ENCODE measurements at regions not wholly inside any gene's neighbourhood (a gene's known extent, or its start where the extent isn't known, plus 50 kb on each side); places are given as distances from the start of the nearest gene placed in this dataset.

GRCh38 chr18:21928925-21929324, 188.3 kb downstream of the MIB1 start:
- TF ChIP-seq SPI1 (IDR thresholded peaks at IDR 0.05; ENCODE audit: borderline replicate concordance, low read depth) (no peak), POLR2AphosphoS5 (IDR thresholded peaks at IDR 0.05; ENCODE audit: low read depth) (no peak), GABPA (IDR thresholded peaks at IDR 0.05; ENCODE audit: low read depth) (no peak)
- TF ChIP-seq, protein P1, sequence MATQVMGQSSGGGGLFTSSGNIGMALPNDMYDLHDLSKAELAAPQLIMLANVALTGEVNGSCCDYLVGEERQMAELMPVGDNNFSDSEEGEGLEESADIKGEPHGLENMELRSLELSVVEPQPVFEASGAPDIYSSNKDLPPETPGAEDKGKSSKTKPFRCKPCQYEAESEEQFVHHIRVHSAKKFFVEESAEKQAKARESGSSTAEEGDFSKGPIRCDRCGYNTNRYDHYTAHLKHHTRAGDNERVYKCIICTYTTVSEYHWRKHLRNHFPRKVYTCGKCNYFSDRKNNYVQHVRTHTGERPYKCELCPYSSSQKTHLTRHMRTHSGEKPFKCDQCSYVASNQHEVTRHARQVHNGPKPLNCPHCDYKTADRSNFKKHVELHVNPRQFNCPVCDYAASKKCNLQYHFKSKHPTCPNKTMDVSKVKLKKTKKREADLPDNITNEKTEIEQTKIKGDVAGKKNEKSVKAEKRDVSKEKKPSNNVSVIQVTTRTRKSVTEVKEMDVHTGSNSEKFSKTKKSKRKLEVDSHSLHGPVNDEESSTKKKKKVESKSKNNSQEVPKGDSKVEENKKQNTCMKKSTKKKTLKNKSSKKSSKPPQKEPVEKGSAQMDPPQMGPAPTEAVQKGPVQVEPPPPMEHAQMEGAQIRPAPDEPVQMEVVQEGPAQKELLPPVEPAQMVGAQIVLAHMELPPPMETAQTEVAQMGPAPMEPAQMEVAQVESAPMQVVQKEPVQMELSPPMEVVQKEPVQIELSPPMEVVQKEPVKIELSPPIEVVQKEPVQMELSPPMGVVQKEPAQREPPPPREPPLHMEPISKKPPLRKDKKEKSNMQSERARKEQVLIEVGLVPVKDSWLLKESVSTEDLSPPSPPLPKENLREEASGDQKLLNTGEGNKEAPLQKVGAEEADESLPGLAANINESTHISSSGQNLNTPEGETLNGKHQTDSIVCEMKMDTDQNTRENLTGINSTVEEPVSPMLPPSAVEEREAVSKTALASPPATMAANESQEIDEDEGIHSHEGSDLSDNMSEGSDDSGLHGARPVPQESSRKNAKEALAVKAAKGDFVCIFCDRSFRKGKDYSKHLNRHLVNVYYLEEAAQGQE (IDR thresholded peaks at IDR 0.05; ENCODE audit: insufficient replicate concordance, low read depth), result no peak
- TF ChIP-seq, protein P2, sequence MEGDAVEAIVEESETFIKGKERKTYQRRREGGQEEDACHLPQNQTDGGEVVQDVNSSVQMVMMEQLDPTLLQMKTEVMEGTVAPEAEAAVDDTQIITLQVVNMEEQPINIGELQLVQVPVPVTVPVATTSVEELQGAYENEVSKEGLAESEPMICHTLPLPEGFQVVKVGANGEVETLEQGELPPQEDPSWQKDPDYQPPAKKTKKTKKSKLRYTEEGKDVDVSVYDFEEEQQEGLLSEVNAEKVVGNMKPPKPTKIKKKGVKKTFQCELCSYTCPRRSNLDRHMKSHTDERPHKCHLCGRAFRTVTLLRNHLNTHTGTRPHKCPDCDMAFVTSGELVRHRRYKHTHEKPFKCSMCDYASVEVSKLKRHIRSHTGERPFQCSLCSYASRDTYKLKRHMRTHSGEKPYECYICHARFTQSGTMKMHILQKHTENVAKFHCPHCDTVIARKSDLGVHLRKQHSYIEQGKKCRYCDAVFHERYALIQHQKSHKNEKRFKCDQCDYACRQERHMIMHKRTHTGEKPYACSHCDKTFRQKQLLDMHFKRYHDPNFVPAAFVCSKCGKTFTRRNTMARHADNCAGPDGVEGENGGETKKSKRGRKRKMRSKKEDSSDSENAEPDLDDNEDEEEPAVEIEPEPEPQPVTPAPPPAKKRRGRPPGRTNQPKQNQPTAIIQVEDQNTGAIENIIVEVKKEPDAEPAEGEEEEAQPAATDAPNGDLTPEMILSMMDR (IDR thresholded peaks at IDR 0.05; ENCODE audit: insufficient read depth, low read length), result no peak
- no peak for DNase-seq (ENCODE audit: low read depth in 1 of 2, low spot score in 1 of 2)
- Histone ChIP-seq H3K4me3 (replicated peaks; ENCODE audit: insufficient read depth, low read length) (no peak overlapping the region), H3K27me3 (ENCODE audit: insufficient read depth, poor library complexity, severe bottlenecking) (peaks cover 4% of the 10 kb centered on the region), H3K27ac (replicated peaks) (no peak overlapping the region)

DNA sequence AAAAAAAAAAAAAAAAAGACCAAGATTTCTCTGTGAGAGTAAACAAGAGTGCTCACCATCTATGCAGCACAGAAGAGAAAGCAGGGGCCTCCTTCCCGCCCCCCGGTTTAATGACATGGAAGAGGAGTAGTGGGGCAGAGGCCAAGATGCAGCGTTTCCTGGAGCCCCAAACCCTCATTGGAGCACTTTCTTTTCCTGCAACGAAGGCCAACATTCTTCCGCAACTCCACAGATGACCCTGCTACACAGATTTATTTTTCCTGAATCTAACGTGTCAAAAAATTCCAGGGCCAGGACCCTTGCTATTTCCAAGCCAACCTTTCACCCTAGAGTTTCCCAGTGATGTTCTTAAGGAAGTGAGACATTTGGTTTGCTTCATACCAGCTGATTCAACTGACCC, 189.6 kb downstream of the MIB1 start:
- Histone ChIP-seq H3K27me3 (ENCODE audit: insufficient read depth, poor library complexity, severe bottlenecking) (peaks cover 4% of the 10 kb centered on the region), H3K4me3 (replicated peaks; ENCODE audit: insufficient read depth, low read length) (no peak overlapping the region), H3K27ac (replicated peaks) (no peak overlapping the region)
- no peak for TF ChIP-seq POLR2AphosphoS5 (IDR thresholded peaks at IDR 0.05; ENCODE audit: low read depth)
- no peak for TF ChIP-seq GABPA (IDR thresholded peaks at IDR 0.05; ENCODE audit: low read depth)
- TF ChIP-seq, protein P1 (IDR thresholded peaks at IDR 0.05; ENCODE audit: insufficient replicate concordance, low read depth), result no peak
- TF ChIP-seq, protein P2 (IDR thresholded peaks at IDR 0.05; ENCODE audit: insufficient read depth, low read length), result no peak
- TF ChIP-seq SPI1 (IDR thresholded peaks at IDR 0.05; ENCODE audit: borderline replicate concordance, low read depth), result no peak
- no peak for DNase-seq (ENCODE audit: low read depth in 1 of 2, low spot score in 1 of 2)

DNA sequence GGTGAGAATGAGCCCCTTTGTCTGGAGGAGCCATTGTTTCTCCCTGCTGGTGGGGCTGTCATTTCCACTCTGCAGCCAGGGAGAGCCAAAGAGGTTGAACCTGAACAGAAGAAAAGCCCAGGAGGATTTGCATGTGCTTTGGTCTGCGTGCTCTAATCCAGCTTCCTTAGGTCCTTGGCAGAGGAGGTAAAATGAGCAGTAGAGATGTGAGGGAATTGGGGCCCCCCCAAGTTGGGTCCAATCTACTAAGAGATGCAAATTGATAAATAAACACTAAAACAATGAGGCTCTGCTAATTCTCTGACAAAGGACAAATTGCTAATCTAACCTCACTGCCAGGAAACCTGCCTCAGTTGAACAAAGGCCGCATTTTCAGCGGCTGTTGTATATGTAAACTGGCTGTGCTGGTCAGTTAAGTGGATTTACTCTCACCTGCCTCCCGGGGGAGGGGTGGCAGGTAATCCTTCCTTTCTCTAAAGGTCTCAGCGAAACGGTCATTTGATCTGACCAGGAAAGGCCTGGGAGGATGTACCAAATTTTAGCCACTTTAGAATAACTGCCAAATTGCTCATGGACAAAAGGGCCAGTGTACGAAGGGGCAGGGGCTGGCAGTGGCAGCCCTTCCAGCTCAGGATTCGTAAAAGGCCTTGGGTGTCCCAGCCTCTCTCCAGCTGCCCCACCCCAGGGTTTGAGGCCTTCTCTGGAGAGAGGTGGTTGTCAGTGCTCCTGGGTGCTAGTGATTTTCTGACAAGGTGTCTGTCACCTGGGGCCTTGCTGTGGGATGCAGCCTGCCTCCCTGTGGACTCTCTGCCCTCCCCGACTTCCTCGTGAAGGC, 193.6 kb downstream of the MIB1 start:
- Histone ChIP-seq H3K4me3 (replicated peaks; ENCODE audit: insufficient read depth, low read length) (no peak overlapping the region), H3K27ac (replicated peaks) (no peak overlapping the region), H3K27me3 (ENCODE audit: insufficient read depth, poor library complexity, severe bottlenecking) (no peaks in the 10 kb centered on the region)
- DNase-seq (ENCODE audit: low read depth in 1 of 2, low spot score in 1 of 2), result no peak
- TF ChIP-seq POLR2AphosphoS5 (IDR thresholded peaks at IDR 0.05; ENCODE audit: low read depth), result no peak

DNA sequence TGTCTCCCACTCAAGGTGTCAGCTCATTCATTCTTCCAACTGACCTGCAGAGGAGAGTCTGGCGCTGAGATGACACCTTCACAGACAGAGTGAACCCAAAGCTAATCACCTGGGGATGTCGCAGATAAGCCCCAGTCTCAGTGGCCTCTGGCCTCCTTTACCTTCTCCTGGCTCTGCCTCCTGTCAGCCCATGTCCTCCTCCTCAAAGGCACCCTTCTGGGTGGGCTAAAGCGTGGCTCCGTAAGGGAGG, 194.1 kb downstream of the MIB1 start:
- Histone ChIP-seq H3K27ac (replicated peaks) (no peak overlapping the region), H3K4me3 (replicated peaks; ENCODE audit: insufficient read depth, low read length) (no peak overlapping the region), H3K27me3 (ENCODE audit: insufficient read depth, poor library complexity, severe bottlenecking) (no peaks in the 10 kb centered on the region)
- no peak for DNase-seq (ENCODE audit: low read depth in 1 of 2, low spot score in 1 of 2)
- TF ChIP-seq GABPA (IDR thresholded peaks at IDR 0.05; ENCODE audit: low read depth) (no peak), POLR2AphosphoS5 (IDR thresholded peaks at IDR 0.05; ENCODE audit: low read depth) (no peak), SPI1 (IDR thresholded peaks at IDR 0.05; ENCODE audit: borderline replicate concordance, low read depth) (no peak)
- TF ChIP-seq, protein P2 (IDR thresholded peaks at IDR 0.05; ENCODE audit: insufficient read depth, low read length), result no peak
- TF ChIP-seq, protein P1 (IDR thresholded peaks at IDR 0.05; ENCODE audit: insufficient replicate concordance, low read depth), result no peak

Measured in HL-60 (cell line).